Esophagus mucosa (tissue), 1 donor: ENCODE measurements at regions not wholly inside any gene's neighbourhood (a gene's known extent, or its start where the extent isn't known, plus 50 kb on each side); places are given as distances from the start of the nearest gene placed in this dataset.
A peak's percentile ranks its signal among the peaks of the same experiment; 100 is the strongest.
"Not testable (repeated sequence)": the region's sequence is repeated elsewhere in the genome, so short reads cannot be mapped to it uniquely, and the experiment has no call there.

Experiments
- ATAC-seq: fragments of 200-7000 bp; cut with Tn5 transposase; one replicate; pipeline ENCODE4 v1.9.1; 2020
- donor health status: DM: yes; HTN: yes; CAD: no.

GRCh38 chr6:9806195-9806594, 608.7 kb downstream of the TFAP2A start:
- no peak for ATAC-seq

GRCh38 chr6:9801249-9801754, 613.6 kb downstream of the TFAP2A start:
- ATAC-seq, result no peak

- no peak for ATAC-seq
Measured at GRCh38 chr6:9799582-9799981, 615.3 kb downstream of the TFAP2A start.

GRCh38 chr6:9796827-9797226, 618.0 kb downstream of the TFAP2A start:
- ATAC-seq, result no peak

DNA sequence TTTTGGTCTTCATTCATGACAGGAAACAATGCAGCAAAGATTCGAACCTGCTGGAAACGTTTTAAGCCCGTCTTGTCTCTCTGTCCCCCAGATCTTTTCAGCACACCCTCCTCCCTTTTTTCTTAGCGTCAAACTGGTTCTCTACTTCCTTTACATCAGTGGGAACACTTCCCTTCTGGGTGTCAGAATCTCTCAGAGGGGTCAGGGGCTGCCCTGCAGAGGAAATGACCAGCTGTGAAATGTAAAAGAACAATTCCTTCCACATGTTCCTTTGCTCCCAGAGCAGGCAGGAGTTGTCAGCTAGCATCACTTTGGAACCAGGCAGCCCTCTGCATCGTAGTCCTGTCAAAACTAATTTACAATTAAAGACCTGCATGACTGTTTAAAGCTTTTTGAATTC, 619.0 kb downstream of the TFAP2A start:
- no peak for ATAC-seq

DNA sequence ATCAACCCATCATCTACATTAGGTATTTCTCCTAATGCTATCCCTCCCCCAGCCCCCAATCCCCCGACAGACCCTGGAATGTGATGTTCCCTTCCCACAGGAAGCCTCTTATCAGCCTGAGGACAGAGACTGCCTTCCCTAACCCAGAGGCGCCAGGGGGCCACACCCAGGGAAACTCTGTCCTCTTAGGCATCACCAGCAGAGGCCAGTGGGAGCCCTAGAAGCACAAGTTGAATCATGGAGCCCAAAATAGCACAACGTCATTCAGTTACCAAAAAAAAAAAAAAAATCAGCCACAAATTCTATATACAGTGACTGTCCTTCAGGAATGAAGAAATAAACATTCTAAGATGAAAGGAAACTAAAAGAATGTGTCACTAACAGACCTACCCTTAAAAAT, 625.7 kb downstream of the TFAP2A start:
- ATAC-seq, result no peak

GRCh38 chr6:9784786-9785185, 630.1 kb downstream of the TFAP2A start:
- no peak for ATAC-seq

GRCh38 chr6:9783567-9783966, 631.3 kb downstream of the TFAP2A start:
- ATAC-seq, result no peak

- ATAC-seq, result peak; percentile 66
Measured at GRCh38 chr6:9766240-9766915, 648.5 kb downstream of the TFAP2A start.

DNA sequence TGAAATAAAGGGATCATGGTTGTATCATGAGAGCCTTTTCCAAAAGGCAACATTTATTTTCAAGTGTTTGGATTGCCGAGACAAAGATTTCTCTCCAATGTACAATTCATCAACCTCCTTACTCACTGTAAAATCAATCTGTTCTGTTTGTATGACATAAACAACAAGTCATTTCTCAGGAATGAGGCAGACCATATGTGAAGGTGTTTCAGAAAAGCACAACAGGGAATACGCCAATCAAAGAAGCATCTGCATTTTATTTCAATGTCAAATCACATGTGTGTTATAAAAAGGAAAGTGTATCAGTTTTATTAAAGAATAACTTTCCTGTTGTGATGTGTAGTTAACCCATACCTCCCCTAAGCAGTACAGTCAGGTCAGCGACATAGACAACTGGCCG, 653.7 kb downstream of the TFAP2A start:
- no peak for ATAC-seq

- no peak for ATAC-seq
Measured at GRCh38 chr6:9754515-9754914, 660.4 kb downstream of the TFAP2A start.

GRCh38 chr6:9745966-9746365, 668.9 kb downstream of the TFAP2A start:
- ATAC-seq, result no peak

GRCh38 chr6:9745476-9745875, 669.4 kb downstream of the TFAP2A start:
- ATAC-seq, result no peak

GRCh38 chr6:9744119-9744518, 670.8 kb downstream of the TFAP2A start:
- ATAC-seq, result no peak

- ATAC-seq, result no peak
Measured at GRCh38 chr6:9732056-9732455, 682.8 kb downstream of the TFAP2A start.

- ATAC-seq, result not testable (repeated sequence)
Measured at GRCh38 chr6:9725776-9726175, 689.1 kb downstream of the TFAP2A start.

DNA sequence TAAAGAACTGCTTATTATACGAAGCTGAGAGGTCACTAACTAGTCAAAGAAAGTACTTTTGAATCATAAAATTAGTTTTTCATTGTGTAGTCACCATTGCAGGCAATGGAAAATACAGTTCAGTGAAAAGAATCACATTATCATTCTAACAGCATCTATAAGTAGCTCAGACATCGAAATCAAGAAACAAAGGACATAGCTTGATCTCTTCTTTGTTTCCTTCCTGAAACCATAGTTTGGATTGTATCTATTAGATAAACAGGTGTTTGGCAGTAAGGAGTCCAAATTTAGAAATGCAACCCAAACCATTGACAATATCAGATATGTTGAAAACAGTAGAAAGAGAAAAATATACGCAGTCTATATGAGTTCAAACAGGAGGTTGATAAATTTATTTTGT, 697.3 kb downstream of the TFAP2A start:
- no peak for ATAC-seq

- ATAC-seq, result no peak
Measured at GRCh38 chr6:9711365-9711764, 703.5 kb downstream of the TFAP2A start.

DNA sequence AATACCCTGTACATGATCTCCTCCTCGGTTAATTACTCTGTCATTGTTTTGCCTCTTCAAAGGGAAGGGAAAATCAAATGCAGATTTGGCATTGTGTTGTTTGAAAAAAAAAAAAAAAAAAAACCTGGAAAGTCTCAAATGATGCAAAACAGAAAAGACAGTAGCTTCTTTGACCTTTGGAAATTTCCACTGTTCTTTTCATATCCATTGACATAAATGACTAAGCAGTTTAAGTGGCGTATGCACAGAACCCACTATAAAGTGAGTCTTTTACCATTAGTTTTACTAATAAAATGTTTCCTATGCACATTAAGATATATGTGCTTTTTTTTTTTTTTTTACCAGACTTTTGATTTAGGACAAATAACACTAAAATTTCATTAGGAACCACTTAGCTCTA, 704.3 kb downstream of the TFAP2A start:
- ATAC-seq, result no peak

DNA sequence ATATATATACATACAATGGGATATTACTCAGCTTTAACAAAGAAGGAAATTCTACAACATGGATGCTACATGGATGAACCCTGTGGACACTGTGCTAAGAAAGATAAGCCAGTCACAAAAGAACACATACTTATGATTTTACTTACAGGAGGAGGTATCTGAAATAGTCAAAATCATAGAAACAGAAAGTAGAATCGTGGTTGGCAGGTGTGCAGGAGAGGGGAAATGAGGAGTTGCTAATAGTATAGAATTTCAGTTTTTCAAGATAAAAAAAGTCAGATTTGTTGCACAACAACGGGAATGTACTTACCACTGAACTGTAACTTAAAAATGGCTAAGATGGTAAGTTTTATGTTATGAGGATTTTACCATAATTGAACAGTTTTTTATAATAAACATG, 706.3 kb downstream of the TFAP2A start:
- ATAC-seq, result no peak

DNA sequence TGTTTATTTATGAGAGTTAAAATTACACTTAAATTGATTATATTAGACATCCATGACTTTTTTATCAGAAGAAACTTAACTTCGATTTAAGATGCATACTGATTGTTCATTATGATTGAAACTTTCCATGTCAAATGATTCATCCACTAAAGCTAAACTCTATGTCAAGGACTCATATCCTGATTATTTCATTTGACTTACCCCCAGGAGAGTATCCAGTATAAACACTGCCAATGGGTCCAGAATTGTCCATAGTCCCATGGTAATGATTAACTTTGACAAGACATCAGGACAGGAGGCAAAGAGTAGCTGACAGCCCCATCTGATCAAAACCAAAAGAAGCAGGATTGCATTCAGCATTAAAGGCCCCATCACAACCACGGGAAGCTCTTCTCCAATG, 709.9 kb downstream of the TFAP2A start:
- no peak for ATAC-seq

DNA sequence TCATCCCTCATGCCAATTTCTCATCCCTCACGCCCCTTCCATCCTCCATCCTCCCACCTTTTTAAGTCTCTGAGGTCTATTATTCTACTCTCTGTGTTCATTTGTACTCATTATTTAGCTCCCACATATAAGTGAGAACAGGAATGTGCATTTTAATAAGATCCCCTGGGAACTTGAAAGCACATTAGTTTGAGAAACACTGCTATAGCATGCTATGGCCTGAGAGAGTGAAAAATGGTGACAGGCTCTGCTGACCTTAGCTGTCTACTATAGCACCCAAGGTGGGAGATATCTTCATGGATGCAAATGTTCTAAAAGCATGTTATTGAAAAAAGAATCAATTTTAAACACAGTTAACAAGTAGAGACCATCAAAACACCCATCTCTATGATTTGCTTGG, 712.0 kb downstream of the TFAP2A start:
- ATAC-seq, result no peak

- no peak for ATAC-seq
Measured at GRCh38 chr6:9699888-9700287, 715.0 kb downstream of the TFAP2A start.

DNA sequence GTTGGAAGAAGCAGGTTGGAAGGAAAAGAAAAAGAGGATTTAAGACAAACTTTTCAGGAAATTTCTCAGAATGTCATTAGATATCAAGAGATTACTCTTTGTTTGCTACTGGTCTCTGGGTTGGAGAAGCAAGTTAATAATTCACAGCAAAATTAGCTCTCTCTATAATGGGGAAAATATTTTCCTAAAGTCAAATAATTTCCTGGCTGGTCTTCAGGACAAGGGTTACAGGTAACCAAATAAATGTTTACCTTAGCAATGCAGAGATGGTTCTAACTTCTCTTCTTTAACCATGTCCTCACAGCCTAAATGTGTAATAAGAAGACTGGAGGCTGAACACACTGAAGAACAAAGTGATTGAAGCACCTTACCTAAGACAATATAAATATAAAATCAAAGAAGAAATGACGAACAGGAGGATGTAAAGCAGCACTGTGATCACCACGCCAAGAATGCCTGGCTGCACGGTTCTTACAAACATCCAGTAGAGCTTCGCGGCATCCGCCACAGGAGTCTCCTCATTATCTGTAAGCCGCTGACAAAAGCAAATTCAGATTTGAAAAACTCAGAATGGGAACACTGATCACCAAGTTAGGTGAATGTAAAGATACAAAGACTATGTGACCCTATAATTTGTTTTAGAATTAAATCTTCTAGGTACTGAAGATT, 717.5 kb downstream of the TFAP2A start:
- no peak for ATAC-seq

DNA sequence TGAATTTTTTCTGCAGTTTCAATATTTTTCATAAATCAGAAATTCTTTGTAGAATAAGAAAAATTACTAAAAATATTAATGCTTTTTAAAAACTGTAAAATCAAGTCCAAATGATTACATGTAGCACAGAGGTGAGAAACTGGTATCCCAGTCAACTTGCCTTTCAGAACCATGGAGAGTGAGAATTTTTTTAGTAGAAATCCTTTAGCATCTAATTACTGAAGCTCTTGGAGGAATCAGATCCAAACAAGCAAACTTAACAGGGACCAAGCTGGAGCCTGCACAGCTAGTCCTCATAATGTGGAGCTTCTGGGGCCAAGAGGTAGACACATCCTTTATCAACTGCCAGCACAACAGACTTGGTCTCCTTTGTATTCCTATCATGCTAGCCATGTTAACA, 724.5 kb downstream of the TFAP2A start:
- no peak for ATAC-seq
